GM21737 (cell line): ENCODE measurements at regions not wholly inside any gene's neighbourhood (a gene's known extent, or its start where the extent isn't known, plus 50 kb on each side); places are given as distances from the start of the nearest gene placed in this dataset.
"Not testable (repeated sequence)": the region's sequence is repeated elsewhere in the genome, so short reads cannot be mapped to it uniquely, and the experiment has no call there.

Experiments
- ATAC-seq: cut with Tn5 transposase; IDR thresholded peaks from one replicate; pipeline ENCODE4 v1.9.1; 2021; ENCODE audit warnings: mild to moderate bottlenecking, moderate library complexity; ENCODE audit not compliant: unreplicated experiment

DNA sequence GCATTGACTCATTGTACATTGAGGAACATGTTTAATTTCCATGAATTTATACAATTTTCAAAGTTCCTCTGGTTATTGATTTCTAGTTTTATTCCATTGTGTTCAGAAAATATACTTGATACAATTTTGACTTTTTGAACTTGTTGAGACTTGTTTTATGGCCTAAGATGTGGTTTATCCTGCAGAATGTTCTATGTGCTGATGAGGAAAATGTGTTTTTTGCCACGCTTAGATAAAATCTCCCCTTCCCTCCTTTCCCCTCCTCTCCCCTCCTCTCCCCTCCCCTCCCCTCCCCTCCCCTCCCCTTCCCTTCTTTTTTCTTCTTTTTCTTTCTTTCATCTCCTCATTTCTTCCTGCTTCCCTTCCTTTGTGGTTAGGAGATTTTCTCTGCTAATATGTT lies 470.8 kb upstream of the MAP3K7 start:
- ATAC-seq = no peak

DNA sequence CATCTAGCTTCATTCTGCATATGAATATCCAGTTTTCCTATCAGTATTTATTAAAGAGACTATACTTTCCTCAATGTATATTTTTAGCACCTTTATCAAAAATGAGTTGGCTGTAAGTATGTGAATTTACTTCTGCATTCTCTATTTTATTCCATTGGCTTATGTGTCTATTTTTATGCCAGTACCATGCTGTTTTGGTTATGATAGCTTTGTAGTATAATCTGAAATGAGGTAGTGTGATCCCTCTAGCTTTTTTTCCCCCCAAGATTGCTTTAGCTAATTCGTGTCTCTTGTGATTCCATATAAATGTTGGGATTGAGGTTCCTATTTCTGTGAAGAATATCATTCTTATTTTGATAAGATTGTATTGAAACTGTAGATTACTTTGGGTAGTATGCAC lies 469.1 kb upstream of the MAP3K7 start:
- ATAC-seq = no peak

DNA sequence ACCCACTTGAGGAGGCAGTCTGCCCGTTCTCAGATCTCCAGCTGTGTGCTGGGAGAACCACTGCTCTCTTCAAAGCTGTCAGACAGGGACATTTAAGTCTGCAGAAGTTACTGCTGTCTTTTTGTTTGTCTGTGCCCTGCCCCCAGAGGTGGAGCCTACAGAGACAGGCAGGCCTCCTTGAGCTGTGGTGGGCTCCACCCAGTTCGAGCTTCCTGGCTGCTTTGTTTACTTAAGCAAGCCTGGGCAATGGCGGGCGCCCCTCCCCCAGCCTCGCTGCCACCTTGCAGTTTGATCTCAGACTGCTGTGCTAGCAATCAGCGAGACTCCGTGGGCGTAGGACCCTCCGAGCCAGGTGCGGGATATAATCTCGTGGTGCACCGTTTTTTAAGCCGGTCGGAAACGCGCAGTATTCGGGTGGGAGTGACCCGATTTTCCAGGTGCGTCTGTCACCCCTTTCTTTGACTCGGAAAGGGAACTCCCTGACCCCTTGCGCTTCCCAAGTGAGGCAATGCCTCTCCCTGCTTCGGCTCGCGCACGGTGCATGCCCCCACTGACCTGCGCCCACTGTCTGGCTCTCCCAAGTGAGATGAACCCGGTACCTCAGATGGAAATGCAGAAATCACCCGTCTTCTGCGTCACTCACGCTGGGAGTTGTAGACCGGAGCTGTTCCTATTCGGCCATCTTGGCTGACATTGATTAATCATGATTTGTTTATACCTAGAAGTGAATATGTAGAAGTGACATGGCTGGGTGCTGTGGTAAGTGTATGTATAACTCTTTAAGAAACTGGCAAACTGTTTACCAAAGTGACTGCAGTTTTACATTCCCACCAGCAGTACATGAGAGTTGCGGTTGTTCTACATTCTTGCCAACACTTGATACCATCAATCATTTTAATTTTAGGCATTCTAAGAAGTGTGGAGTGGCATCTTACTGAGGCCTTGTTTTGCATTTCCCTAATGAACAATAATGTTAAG lies 465.9 kb upstream of the MAP3K7 start:
- not testable (repeated sequence) for ATAC-seq

DNA sequence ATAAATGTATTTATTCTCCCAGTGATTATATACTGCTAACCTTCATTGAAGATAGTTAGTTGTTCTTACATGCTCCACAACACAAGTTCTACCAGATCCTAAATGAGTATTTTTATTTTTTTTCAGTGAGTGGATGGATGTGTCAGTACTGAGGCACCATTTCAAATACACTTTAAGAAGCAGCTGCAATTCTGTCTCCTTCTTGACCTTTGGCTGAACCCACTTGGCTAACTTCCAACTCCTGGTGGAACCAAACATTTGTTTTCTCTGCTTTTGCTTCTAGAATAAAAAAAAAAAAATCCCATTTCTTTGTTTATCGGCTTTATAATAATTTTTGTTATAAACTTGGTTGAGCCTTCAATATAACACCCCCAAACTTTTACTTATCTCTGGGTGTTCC lies 458.3 kb upstream of the MAP3K7 start:
- ATAC-seq = no peak

DNA sequence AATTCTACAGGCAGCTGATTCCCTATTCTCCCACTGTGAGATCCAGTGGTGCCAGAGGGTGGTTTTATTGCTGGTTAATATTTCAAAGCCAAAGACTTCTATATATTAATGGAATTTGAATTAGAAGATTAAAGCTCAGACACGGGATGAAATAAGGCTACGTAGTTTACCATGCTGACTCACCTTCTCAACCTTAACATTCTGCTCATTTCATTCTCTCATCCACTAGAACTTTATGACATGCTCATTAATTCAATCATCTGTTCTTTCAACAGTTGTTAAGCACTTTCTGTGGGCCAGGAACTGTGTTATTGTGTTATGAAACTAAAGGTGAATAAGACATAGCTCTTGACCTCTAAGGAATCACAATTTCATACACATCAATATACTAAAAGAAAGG lies 456.9 kb upstream of the MAP3K7 start:
- ATAC-seq = no peak

DNA sequence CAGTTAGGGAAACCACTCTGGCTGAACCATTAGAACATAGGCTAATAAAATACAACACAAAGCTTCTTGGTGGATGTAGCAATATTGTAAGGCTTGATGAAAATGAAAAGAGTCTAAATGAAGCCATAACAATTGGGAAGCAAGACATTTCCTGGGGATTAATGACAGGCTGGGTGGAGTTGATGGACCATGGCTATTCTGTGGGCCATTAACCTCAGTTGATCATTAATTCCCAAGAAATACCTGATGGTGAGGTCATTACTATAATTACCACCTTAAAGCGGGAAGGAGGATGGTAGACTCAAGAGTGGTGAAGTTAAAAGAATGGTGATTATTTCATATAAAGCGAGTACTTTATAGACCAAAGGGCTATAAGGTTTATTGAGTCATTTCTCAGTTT lies 455.8 kb upstream of the MAP3K7 start:
- ATAC-seq = no peak

DNA sequence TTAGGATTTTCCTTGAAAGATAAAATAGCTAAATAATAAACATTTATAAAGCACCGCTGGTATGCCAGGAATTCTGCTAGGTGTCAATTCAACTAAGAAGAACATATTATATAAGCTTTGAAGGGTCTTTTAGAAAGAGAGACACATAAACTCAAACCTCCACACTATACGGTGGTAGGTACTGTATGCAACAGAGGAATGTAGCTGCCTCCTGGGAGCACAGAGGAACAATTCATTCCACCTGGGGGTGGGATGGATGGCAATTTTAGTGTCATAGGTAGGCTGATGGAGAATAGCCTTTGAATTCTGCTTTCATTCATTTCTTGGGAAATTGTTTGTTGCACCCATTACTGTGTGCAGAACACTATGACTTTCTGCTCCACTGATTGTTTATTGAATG lies 447.1 kb upstream of the MAP3K7 start:
- ATAC-seq = no peak

DNA sequence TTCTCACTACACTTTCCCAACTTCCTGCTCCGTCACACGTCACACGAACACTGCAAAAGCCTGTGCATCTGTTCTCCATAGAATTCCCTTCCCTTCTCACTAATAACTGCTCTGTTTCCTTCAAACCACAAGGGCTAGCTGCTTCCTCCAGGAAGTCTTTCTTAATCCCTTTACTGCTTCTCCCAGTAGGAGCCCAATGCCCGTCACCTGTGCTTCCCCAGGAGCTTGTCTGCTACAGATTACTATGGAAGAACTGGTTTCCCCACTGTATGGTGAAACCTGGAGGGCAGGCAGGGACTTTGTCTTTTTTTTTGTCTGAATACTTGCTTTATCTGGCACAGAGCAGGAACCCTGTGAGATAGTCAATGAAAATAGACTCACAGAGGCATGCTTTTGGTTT lies 444.7 kb upstream of the MAP3K7 start:
- ATAC-seq = no peak

DNA sequence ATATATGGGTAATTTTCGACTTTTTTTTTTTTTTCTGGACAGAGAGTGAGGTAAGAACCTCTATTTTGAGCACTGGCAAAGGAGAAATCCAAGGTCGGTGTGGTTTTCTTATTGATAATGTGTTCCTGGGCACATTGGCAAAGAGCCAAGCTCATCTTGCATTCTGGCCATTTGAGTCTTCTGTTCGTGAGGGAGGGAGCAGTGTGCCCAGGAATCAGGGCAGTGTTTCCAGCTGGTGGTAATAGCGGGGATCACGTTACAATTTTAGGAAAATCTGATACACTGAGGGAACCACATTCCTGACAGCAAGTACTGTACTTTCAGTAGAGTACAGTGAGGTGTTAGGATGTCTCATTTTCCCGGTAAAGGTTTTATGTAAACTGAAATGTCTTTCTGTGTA lies 442.3 kb upstream of the MAP3K7 start:
- ATAC-seq = no peak

DNA sequence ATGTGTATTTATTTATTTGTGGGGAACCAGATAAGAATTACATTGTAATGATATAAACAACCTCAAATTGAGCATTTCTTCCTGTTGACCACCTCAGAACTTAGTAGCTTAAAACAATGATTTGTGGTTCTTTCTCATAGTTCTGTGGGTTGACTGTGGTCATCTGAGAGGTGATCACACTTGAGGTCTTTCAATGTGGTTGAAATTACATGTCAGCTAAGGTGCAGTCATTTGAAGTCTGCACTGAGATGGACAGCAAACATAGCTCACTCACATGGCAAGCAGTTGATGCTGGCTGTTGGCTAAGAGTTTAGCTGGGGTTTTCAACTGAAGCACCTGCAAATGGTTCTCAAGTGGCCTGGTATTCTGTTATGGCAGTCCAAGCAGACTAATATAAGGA lies 436.7 kb upstream of the MAP3K7 start:
- ATAC-seq = no peak

DNA sequence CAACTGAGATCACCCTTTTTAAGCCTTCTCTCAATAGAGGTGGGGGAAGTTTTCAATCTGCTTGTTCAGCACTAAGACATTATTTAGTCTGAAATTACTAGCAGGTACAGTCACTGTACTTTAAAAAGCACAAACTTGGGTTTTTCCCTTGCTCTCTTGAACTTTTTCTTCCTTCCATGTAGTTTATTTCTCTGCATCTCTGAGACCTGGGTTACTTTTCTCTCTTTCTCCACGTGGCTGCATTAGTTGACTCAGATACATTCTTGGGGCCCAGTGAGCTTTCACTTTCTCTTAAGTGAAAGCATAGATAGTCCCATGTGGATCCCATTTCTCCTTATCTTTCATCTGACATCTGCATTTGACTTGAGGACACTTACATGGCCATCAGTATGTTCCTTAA lies 433.9 kb upstream of the MAP3K7 start:
- ATAC-seq = peak; percentile 71

DNA sequence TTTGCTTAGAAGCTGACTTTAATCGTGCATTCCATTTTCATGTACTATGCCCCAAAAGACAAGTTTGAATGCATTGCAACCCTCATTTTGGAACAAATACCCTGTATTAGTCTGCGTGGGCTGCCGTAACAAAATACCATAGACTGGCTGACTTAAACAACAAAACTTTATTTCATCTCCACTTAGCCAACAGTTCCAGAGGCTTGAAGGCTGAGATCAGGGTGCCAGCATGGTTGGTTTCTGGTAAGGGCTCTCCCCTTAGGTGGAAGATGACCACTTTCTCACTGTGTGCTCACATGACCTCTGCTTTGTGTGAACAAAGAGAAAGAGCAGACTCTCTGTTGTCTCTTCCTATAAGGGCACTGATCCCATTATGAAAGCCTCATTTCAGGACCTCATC lies 431.7 kb upstream of the MAP3K7 start:
- ATAC-seq = no peak

DNA sequence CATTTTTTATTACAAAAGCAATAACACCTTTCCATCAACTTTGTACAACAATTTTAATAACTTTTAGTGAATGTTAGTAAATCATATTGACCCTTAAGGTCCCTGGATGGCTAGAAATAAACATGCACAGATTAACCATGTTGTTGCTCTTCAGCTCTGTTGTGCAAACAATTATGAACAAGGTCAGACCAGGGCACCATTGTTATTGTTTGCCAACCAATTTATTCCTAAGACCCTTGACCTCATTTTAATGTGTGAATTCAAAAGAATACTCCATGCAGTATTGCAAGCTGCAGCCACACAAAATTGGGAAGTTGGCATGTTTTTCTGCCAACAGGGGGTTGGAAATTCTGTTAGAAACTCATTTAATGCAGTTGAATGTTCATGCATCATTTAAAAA lies 426.6 kb upstream of the MAP3K7 start:
- no peak for ATAC-seq

DNA sequence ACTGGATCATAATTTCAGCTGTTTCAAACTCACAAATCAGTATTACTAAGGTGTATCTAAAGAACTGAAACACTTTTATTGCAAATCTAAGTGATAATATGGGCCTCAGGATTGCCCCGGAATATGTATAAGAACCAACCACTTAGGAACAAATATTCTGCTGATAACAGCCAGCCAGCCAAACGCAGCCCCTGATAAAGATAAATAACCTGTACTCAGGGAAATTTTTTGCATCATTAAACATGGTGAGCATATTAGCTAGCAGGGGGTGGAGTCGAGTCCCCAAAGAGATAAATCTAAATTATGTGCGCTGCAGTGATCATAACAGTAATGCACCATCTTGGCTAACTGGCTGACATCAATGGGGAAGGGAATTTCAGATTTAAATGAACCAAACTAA lies 410.2 kb upstream of the MAP3K7 start:
- ATAC-seq = no peak

DNA sequence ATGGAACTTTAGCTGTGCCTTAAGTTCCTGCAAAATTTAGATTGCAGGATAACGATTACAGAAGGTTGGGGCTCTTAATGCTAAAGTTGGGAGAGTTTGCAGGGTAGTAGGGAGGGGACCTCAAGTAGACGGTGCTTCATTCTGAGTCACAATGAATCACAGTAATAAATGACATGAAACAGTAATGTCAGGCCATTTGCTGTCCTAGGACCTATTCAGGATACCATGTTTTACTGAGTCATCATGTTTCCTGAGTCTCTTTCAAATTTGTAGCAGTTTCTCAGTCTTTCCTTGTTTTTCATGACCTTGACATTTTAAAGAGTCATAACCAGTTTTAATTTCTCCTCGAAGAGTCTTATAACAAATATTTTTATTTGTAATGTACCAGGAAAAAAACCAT lies 406.9 kb upstream of the MAP3K7 start:
- no peak for ATAC-seq

DNA sequence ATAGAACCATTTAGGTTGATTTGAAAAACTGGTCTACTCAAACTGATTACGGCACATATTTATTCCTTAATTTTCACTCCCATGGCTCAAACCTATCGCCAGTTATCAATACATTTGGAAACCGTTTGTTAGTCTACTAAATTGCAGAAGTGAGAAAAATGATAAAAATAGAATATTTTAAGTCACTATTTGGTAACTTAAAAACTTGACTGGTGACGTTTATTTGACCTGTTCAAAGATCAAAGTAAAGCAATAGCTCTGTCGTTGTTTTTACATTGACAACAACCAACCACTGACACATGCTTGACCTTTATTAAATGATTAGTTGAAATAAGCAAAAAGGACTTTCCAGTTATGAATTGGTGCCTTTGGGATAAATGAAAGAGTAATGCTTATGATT lies 402.9 kb upstream of the MAP3K7 start:
- no peak for ATAC-seq

DNA sequence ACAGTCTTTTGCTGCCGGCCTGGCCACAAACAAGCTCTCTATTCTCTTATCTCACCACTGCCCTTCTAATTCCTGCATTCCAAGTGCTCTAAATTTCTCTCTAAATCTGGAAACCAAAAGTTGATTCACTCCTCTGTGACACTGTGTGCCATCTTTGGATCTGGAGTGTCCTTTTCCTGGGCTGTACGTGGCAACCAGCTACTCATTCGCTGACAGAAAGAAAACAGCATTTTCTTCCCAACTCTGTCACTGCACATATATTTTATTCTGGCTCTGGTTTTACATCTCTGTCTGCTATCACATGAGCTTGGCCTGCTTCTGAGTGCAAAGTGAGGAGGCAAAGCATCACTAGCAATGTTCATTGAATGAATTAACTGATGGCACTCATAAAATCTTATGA lies 397.2 kb upstream of the MAP3K7 start:
- no peak for ATAC-seq

DNA sequence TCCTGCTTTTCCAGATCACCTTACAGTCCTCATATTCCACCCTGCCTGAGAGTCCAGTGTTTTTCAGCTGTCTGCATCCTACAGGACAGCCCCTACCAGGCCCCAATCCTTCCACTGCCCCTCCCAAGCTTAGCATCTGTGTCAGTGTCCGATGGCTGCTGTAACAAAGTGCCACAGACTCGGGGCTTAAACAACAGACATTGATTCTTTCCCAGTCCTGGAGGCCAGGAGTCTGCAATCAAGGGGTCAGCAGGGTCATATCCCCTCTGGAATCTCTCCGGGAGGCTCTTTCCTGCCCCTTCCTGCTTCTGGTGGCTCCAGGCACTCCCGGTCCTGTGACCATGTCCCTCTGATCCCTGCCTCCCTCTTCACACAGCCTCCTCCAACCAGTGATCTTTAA lies 396.6 kb upstream of the MAP3K7 start:
- no peak for ATAC-seq

DNA sequence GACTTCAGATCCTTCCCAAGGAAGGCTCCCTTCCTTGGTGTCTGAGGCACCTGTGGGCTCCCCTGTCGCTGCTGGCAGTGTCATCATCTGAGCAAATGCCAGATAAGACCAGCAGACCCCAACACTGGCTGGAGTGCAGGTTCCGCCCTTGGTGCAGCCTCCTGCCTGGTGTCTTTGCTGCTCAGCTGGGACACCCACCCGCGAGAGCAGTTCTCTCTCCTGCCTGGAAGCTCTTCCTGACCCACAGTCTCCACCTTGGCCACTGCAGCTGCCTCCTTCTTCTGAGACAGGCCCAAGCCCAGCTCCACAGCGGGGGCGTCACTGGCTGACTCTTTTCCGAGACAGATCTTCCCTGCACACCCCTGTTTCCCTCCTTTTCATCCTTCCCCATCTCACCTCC lies 395.7 kb upstream of the MAP3K7 start:
- ATAC-seq = no peak

DNA sequence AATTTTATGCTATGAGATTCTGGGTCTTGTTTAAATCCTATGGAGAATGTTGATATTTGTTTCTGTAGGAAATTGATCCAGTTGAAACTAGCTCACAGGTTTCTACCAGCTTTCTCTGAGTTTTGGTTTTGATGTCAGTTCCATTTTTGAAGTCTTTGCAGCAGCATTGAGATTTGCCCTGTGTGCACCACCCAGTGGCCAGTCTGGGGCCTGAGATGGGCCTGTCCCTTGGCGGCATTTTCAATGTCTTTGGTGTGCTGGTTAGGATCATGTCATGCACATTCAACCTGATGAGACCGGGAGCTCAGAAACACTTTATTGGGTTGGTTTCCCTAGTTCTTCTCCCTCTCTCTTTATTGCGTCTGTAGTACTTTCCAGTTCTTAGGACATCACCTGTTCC lies 395.2 kb upstream of the MAP3K7 start:
- no peak for ATAC-seq

DNA sequence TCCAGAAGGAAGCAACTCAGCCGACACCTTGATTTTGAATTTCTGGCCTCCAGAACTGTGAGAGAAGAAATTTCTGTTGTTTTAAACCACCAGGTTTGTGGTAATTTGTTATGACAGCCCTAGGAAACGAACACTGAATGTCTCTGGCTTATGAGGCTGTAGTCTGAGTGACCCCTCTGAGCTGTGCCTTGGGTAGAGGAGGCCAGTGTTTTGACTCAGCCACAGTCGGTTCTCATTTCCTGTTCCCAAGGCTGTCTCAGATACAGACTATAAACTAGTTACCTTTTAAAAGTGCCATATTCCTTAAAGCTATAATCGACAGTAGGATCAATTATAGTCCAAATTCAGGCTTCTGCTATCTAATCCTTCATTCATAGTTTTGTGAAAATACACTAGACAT lies 391.2 kb upstream of the MAP3K7 start:
- ATAC-seq = no peak

DNA sequence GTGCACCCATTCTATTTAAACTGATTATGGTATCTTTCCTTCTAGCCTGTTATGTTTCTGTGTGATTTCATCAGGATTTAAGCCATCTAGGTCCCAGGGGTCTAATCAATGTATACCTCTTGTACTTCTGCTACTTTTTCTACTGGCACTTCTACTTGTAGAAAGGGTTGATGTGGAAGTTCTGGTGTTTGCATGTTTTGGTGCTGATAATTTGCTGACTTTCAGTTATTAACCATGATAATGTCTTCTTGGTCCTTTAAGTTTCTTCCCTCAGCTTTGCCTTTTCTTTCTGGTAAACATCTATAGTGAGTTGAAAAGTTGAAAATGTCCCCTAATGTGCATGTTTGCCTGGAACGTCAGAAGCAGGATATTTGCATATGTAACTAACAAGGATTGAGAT lies 390.6 kb upstream of the MAP3K7 start:
- no peak for ATAC-seq

DNA sequence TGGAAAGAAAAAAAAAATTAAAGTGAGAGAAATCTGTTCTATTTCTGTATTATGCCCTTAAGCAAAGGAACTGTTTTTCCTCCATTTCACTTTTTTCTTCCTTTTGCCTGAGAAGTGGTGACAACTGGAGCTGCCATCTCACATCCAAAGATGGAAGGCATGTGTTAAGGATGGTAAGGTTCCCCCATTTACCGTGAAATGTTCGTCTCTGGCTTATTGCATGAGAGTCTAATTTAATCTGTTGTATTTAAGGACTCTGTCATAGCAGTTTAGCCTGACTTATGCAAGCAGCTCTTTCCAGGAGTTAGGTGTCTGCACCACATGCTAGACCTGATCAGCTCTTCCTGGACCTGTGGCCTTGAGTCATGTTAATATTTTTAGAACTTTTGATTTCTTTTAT lies 389.5 kb upstream of the MAP3K7 start:
- no peak for ATAC-seq
